ENCODE measurements at regions not wholly inside any gene's neighbourhood (a gene's known extent, or its start where the extent isn't known, plus 50 kb on each side); places are given as distances from the start of the nearest gene placed in this dataset.

GRCh38 chr3:54004335-54004734 is 112.7 kb upstream of the SELENOK start:
- TF ChIP-seq CTCF (conservative IDR thresholded peaks at IDR 0.05) = no peak
- H3K27ac Mint-ChIP-seq (ENCODE audit: unreplicated experiment) = no peak overlapping the region
- DNase-seq (ENCODE audit: low read depth, low spot score) = no peak
- H3K4me1 Mint-ChIP-seq = no peaks in the 10 kb centered on the region
- no peaks in the 10 kb centered on the region for H3K9me3 Mint-ChIP-seq
- no peaks in the 10 kb centered on the region for H3K27me3 Mint-ChIP-seq (ENCODE audit: low read depth)
- H3K36me3 Mint-ChIP-seq (ENCODE audit: low read depth) = no peaks in the 10 kb centered on the region
- H3K4me3 Mint-ChIP-seq = no peak overlapping the region

GRCh38 chr3:54003136-54003535 is 111.5 kb upstream of the SELENOK start:
- no peak for DNase-seq (ENCODE audit: low read depth, low spot score)
- Mint-ChIP-seq H3K27me3 (ENCODE audit: low read depth) (no peaks in the 10 kb centered on the region), H3K27ac (ENCODE audit: unreplicated experiment) (no peak overlapping the region), H3K4me3 (no peak overlapping the region), H3K4me1 (no peaks in the 10 kb centered on the region), H3K9me3 (no peaks in the 10 kb centered on the region), H3K36me3 (ENCODE audit: low read depth) (no peaks in the 10 kb centered on the region)
- TF ChIP-seq CTCF (conservative IDR thresholded peaks at IDR 0.05) = no peak

- no peak for TF ChIP-seq CTCF (conservative IDR thresholded peaks at IDR 0.05)
- H3K27ac Mint-ChIP-seq (ENCODE audit: unreplicated experiment) = no peak overlapping the region
- no peaks in the 10 kb centered on the region for H3K4me1 Mint-ChIP-seq
- no peaks in the 10 kb centered on the region for H3K36me3 Mint-ChIP-seq (ENCODE audit: low read depth)
- no peaks in the 10 kb centered on the region for H3K9me3 Mint-ChIP-seq
- H3K27me3 Mint-ChIP-seq (ENCODE audit: low read depth) = no peaks in the 10 kb centered on the region
- no peak for DNase-seq (ENCODE audit: low read depth, low spot score)
- no peak overlapping the region for H3K4me3 Mint-ChIP-seq
Measured at GRCh38 chr3:53999725-54000124, 108.1 kb upstream of the SELENOK start.

GRCh38 chr3:53998980-53999379 is 107.3 kb upstream of the SELENOK start:
- no peaks in the 10 kb centered on the region for H3K36me3 Mint-ChIP-seq (ENCODE audit: low read depth)
- H3K4me1 Mint-ChIP-seq = no peaks in the 10 kb centered on the region
- TF ChIP-seq CTCF (conservative IDR thresholded peaks at IDR 0.05) = no peak
- no peak for DNase-seq (ENCODE audit: low read depth, low spot score)
- H3K4me3 Mint-ChIP-seq = no peak overlapping the region
- H3K9me3 Mint-ChIP-seq = no peaks in the 10 kb centered on the region
- no peaks in the 10 kb centered on the region for H3K27me3 Mint-ChIP-seq (ENCODE audit: low read depth)
- H3K27ac Mint-ChIP-seq (ENCODE audit: unreplicated experiment) = no peak overlapping the region

- Mint-ChIP-seq H3K4me1 (no peaks in the 10 kb centered on the region), H3K9me3 (no peaks in the 10 kb centered on the region), H3K27ac (ENCODE audit: unreplicated experiment) (no peak overlapping the region), H3K4me3 (no peak overlapping the region), H3K36me3 (ENCODE audit: low read depth) (no peaks in the 10 kb centered on the region), H3K27me3 (ENCODE audit: low read depth) (no peaks in the 10 kb centered on the region)
- no peak for TF ChIP-seq CTCF (conservative IDR thresholded peaks at IDR 0.05)
- DNase-seq (ENCODE audit: low read depth, low spot score) = no peak
Measured at GRCh38 chr3:53997476-53997875, 105.8 kb upstream of the SELENOK start.
